ENCODE measurements at regions not wholly inside any gene's neighbourhood (a gene's known extent, or its start where the extent isn't known, plus 50 kb on each side); places are given as distances from the start of the nearest gene placed in this dataset.

DNA sequence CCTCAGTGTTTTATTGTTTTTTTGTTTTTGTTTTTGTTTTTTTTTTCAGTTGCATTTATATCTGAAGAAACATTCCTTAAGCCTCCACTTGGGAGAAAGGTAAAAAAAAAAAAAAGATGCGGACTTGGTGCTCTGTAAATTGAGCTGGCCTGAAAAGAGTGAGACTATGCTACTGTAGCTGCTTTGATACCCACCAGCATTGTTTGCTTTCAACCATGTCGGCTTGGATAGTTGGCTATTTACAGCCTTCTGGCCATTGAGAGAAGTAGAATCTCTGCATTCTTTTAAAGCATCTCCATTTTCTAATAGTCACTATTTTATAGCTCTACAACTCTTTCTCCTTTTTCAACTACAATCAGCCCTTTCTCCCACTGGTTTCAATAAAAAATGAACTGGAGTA lies 149.6 kb downstream of the ZIC4 start:
- TF ChIP-seq EZH2phosphoT487 (IDR thresholded peaks at IDR 0.05; ENCODE audit: borderline replicate concordance, low read length) = no peak
- TF ChIP-seq, protein P1, sequence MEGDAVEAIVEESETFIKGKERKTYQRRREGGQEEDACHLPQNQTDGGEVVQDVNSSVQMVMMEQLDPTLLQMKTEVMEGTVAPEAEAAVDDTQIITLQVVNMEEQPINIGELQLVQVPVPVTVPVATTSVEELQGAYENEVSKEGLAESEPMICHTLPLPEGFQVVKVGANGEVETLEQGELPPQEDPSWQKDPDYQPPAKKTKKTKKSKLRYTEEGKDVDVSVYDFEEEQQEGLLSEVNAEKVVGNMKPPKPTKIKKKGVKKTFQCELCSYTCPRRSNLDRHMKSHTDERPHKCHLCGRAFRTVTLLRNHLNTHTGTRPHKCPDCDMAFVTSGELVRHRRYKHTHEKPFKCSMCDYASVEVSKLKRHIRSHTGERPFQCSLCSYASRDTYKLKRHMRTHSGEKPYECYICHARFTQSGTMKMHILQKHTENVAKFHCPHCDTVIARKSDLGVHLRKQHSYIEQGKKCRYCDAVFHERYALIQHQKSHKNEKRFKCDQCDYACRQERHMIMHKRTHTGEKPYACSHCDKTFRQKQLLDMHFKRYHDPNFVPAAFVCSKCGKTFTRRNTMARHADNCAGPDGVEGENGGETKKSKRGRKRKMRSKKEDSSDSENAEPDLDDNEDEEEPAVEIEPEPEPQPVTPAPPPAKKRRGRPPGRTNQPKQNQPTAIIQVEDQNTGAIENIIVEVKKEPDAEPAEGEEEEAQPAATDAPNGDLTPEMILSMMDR (IDR thresholded peaks at IDR 0.05; ENCODE audit: low read depth, low read length, poor library complexity, severe bottlenecking) = no peak

All from DOHH2 (cell line).